ENCODE measurements at regions not wholly inside any gene's neighbourhood (a gene's known extent, or its start where the extent isn't known, plus 50 kb on each side); places are given as distances from the start of the nearest gene placed in this dataset.

DNA sequence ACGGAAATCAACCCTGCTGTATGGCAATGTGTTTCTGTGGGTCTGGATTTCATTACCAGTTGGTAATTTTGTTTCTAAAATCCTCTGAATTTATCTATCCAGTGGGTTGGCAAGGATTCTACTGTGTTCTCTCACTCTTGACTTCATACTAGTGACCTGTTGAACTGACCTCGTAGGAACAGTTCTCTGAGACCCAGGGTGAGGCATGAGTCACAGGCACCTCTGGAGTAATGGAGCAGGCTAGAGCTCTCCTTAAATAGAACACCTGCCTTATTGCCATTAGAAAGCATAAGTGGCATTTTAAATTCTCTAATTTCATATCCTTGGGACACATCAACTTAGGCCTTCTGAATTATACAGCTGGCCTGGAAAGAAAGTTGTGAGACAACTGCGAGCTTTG, 258.3 kb upstream of the NAV3 start:
- no peak for TF ChIP-seq ZNF274 (IDR thresholded peaks at IDR 0.05; ENCODE audit: low read depth, low read length)
- TF ChIP-seq YY1 (IDR thresholded peaks at IDR 0.05; ENCODE audit: insufficient read depth, insufficient read length), result no peak

Data from NT2/D1 (cell line).